Gastroesophageal sphincter (tissue), 4 donors: ENCODE measurements at regions not wholly inside any gene's neighbourhood (a gene's known extent, or its start where the extent isn't known, plus 50 kb on each side); places are given as distances from the start of the nearest gene placed in this dataset.

ENCODE experiments used
- ATAC-seq: fragments of 150-250 bp; one replicate; pipeline ENCODE4 v1.9.1; 2016; ENCODE audit warnings: mild to moderate bottlenecking, moderate library complexity
- H3K27ac ChIP-seq, 4 donors: fragments of 200-600 bp; sonication (generic) in 3 of 4; 1 replicate in 3 of 4; 2 replicates in 1 of 4; pipeline ENCODE4 v1.5.1; 2016 to 2019
- H3K27me3 ChIP-seq: fragments of 200-600 bp; sonication (generic); one replicate; pipeline ENCODE4 v1.5.1; 2019
- H3K36me3 ChIP-seq, 2 donors: fragments of 200-600 bp; sonication (generic); one replicate each; pipeline ENCODE4 v1.5.1; 2019; ENCODE audit warnings: control low read depth in 1 of 2
- H3K4me1 ChIP-seq, 3 donors: fragments of 200-600 bp; sonication (generic); 1 replicate in 2 of 3; 2 replicates in 1 of 3; pipeline ENCODE4 v1.5.1; 2016 to 2019; ENCODE audit warnings: control low read depth in 2 of 3
- H3K4me3 ChIP-seq, 2 donors: fragments of 200-600 bp; sonication (generic); one replicate each; pipeline ENCODE4 v1.5.1; 2019; ENCODE audit warnings: mild to moderate bottlenecking in 1 of 2, moderate library complexity in 1 of 2
- H3K9me3 ChIP-seq, 3 donors: fragments of 200-600 bp; sonication (generic); one replicate each; pipeline ENCODE4 v1.5.1; 2017 to 2019; ENCODE audit warnings: control low read depth in 2 of 3
- CTCF ChIP-seq, 4 experiments: fragments of 200-600 bp in 2 of 4; fragments of 450-650 bp in 2 of 4; sonication (generic) in 1 of 4; IDR thresholded peaks; one replicate each; pipeline ENCODE4 v1.5.1; 2017 to 2019; ENCODE audit warnings: antibody characterized with exemption in 4 of 4, mild to moderate bottlenecking in 2 of 4, moderate library complexity in 2 of 4
- EP300 ChIP-seq: sonication (generic); formaldehyde crosslinking; IDR thresholded peaks from one replicate; pipeline ENCODE4 v1.6.1; 2017; ENCODE audit warnings: antibody characterized with exemption, mild to moderate bottlenecking
- POLR2A ChIP-seq, 2 donors: fragments of 450-650 bp; IDR thresholded peaks; one replicate each; pipeline ENCODE4 v1.6.1; 2017; ENCODE audit warnings: antibody characterized with exemption in 2 of 2, mild to moderate bottlenecking in 2 of 2, moderate library complexity in 1 of 2
- POLR2AphosphoS5 ChIP-seq: sonication (generic); formaldehyde crosslinking; IDR thresholded peaks from one replicate; pipeline ENCODE4 v1.6.1; 2017; ENCODE audit warnings: antibody characterized with exemption
- WGBS, 2 donors: methylation state at CpG; one replicate each; pipeline ENCODE4 v1.1.5; 2018; ENCODE audit warnings: low coverage in 1 of 2; 5-methylcytosine and 5-hydroxymethylcytosine counted together

- Histone ChIP-seq H3K9me3 (no peaks in the 10 kb centered on the region), H3K27ac (no peak overlapping the region), H3K4me3 (no peak overlapping the region), H3K36me3 (no peaks in the 10 kb centered on the region), H3K4me1 (no peaks in the 10 kb centered on the region), H3K27me3 (no peaks in the 10 kb centered on the region)
- WGBS, 2 donors, result 63 to 88% methylated on average over 2 of the region's 2 CpGs
- no peak for ATAC-seq
- TF ChIP-seq POLR2AphosphoS5 (no peak), CTCF (IDR thresholded peaks at IDR 0.05) (no peak), EP300 (no peak), POLR2A (IDR thresholded peaks at IDR 0.05) (no peak)
These were observed 405.9 kb upstream of the MAGEB16 start for GRCh38 chrX:35392232-35392631.

GRCh38 chrX:35406386-35406785 lies 391.8 kb upstream of the MAGEB16 start:
- Histone ChIP-seq H3K9me3 (no peaks in the 10 kb centered on the region), H3K4me3 (no peak overlapping the region), H3K27me3 (no peaks in the 10 kb centered on the region), H3K27ac (no peak overlapping the region), H3K4me1 (no peaks in the 10 kb centered on the region), H3K36me3 (no peaks in the 10 kb centered on the region)
- no peak for ATAC-seq
- WGBS, 2 donors, result 85 to 100% methylated on average over 1 to 2 of the region's 2 CpGs
- TF ChIP-seq EP300, result no peak
- TF ChIP-seq POLR2AphosphoS5, result no peak
- no peak for TF ChIP-seq CTCF (IDR thresholded peaks at IDR 0.05)
- no peak for TF ChIP-seq POLR2A (IDR thresholded peaks at IDR 0.05)

DNA sequence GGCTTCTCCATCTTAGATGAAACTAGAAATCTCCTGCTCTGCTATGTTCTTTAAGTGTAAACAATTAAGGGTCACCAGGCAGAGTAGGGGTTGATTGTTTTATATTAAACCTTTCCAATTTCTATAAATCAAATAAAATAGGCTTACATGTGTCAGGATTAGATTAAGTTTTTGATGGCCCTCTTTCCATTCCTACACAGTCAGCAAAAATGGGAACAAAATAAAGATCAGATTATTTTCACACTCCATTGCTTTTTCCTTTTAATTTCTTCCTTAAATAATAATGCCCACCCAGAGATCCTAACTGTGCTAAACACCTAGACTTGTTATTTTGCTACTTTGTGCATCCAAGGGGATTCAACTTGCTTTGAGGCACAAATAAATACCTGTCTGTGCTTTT lies 381.4 kb upstream of the MAGEB16 start:
- Histone ChIP-seq H3K36me3 (no peaks in the 10 kb centered on the region), H3K27ac (no peak overlapping the region), H3K27me3 (no peaks in the 10 kb centered on the region), H3K9me3 (no peaks in the 10 kb centered on the region), H3K4me1 (no peaks in the 10 kb centered on the region), H3K4me3 (no peak overlapping the region)
- TF ChIP-seq EP300, result no peak
- no peak for TF ChIP-seq POLR2AphosphoS5
- TF ChIP-seq CTCF (IDR thresholded peaks at IDR 0.05), result no peak
- no peak for TF ChIP-seq POLR2A (IDR thresholded peaks at IDR 0.05)
- no peak for ATAC-seq

DNA sequence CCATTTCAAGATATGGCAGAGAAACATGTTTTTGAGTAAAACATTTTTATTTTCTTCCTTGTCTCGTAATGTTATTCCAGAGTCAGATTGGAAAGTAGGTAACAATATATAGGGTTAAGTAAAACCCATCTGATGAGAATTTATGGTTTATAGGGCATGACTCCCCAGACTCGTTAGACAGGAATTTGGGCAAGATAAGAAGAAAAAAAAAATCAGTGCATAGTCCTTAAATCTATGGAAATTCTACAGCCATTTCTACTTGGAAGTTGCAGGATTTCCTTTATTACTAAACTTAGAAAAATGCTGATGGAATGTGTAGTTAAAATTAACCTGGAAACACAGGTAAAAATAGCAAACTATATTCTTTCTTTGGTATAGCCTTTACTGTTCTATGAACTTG lies 366.1 kb upstream of the MAGEB16 start:
- Histone ChIP-seq H3K9me3 (no peaks in the 10 kb centered on the region), H3K4me3 (no peak overlapping the region), H3K27me3 (no peaks in the 10 kb centered on the region), H3K4me1 (no peaks in the 10 kb centered on the region), H3K27ac (no peak overlapping the region), H3K36me3 (no peaks in the 10 kb centered on the region)
- TF ChIP-seq POLR2A (IDR thresholded peaks at IDR 0.05), result no peak
- TF ChIP-seq CTCF (IDR thresholded peaks at IDR 0.05), result no peak
- TF ChIP-seq POLR2AphosphoS5, result no peak
- no peak for TF ChIP-seq EP300
- ATAC-seq, result no peak
- 50 to 73% methylated on average over 1 to 2 of the region's 2 CpGs for WGBS, 2 donors

GRCh38 chrX:35439034-35439660 lies 359.0 kb upstream of the MAGEB16 start:
- WGBS, 2 donors, result 50 to 63% methylated on average over 3 of the region's 3 CpGs
- Histone ChIP-seq H3K9me3 (no peaks in the 10 kb centered on the region), H3K27me3 (no peaks in the 10 kb centered on the region), H3K4me3 (no peak overlapping the region), H3K4me1 (no peaks in the 10 kb centered on the region), H3K27ac (no peak overlapping the region), H3K36me3 (no peaks in the 10 kb centered on the region)
- ATAC-seq, result no peak
- TF ChIP-seq POLR2A (IDR thresholded peaks at IDR 0.05) (no peak), CTCF (IDR thresholded peaks at IDR 0.05) (no peak)
